Upper lobe of right lung (tissue), 1 donor: ENCODE measurements at regions not wholly inside any gene's neighbourhood (a gene's known extent, or its start where the extent isn't known, plus 50 kb on each side); places are given as distances from the start of the nearest gene placed in this dataset.
"Not testable (repeated sequence)": the region's sequence is repeated elsewhere in the genome, so short reads cannot be mapped to it uniquely, and the experiment has no call there.

Experiments used
- ATAC-seq: fragments of 200-7000 bp; cut with Tn5 transposase; one replicate; pipeline ENCODE4 v1.9.1; 2020; ENCODE audit warnings: mild to moderate bottlenecking, moderate library complexity
- DNase-seq: peaks from one replicate; pipeline ENCODE4 v3.0.0-alpha.2; 2020
- H3K27ac ChIP-seq: fragments of 200-600 bp; one replicate; pipeline ENCODE4 v1.8.0; 2022
- H3K27me3 ChIP-seq: fragments of 200-600 bp; one replicate; pipeline ENCODE4 v1.8.0; 2022; ENCODE audit warnings: mild to moderate bottlenecking
- H3K36me3 ChIP-seq: fragments of 200-600 bp; one replicate; pipeline ENCODE4 v1.8.0; 2022
- H3K4me1 ChIP-seq: fragments of 200-600 bp; one replicate; pipeline ENCODE4 v1.8.0; 2022
- H3K4me3 ChIP-seq: fragments of 200-600 bp; one replicate; pipeline ENCODE4 v1.8.0; 2022; ENCODE audit warnings: mild to moderate bottlenecking
- H3K9me3 ChIP-seq: fragments of 200-600 bp; one replicate; pipeline ENCODE4 v1.8.0; 2022
- intact Hi-C: fragments of 100-400 bp; cut with DNase I; formaldehyde crosslinking; loops from one replicate; pipeline ENCODE4 v1.11.0; 2022
- TF ChIP-seq, protein P1 (sequence below): fragments of 200-600 bp; IDR thresholded peaks from one replicate; pipeline ENCODE4 v1.8.0; 2022; ENCODE audit warnings: antibody characterized with exemption
- donor health status: DM: no; HTN: yes; CAD: no; lungs with severe emphysema.

DNA sequence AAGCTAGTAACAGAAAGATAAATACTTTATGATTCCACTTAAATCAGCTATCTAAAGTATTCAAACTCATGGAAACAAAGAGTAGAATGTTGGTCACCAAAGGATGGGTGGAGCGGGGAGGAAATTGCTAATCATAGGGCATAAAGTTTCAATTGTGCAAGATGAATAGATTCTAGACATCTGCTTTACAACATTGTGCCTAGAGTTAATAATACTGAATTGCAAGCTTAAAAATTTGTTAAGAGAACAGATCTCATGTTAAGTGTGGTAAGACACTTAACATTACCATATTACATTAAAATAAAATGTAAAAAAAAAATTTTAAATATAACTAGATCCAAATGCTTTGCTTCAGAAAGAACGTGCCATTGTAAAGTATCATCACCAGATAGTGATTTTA, 411.1 kb upstream of the MBL2 start:
- intact Hi-C loops, result no loop called here
- ATAC-seq (no peak), DNase-seq (no peak)
- Histone ChIP-seq H3K9me3 (no peaks in the 10 kb centered on the region), H3K4me1 (no peaks in the 10 kb centered on the region), H3K4me3 (no peak overlapping the region), H3K27ac (no peak overlapping the region), H3K27me3 (no peaks in the 10 kb centered on the region), H3K36me3 (no peaks in the 10 kb centered on the region)
- TF ChIP-seq, protein P1, sequence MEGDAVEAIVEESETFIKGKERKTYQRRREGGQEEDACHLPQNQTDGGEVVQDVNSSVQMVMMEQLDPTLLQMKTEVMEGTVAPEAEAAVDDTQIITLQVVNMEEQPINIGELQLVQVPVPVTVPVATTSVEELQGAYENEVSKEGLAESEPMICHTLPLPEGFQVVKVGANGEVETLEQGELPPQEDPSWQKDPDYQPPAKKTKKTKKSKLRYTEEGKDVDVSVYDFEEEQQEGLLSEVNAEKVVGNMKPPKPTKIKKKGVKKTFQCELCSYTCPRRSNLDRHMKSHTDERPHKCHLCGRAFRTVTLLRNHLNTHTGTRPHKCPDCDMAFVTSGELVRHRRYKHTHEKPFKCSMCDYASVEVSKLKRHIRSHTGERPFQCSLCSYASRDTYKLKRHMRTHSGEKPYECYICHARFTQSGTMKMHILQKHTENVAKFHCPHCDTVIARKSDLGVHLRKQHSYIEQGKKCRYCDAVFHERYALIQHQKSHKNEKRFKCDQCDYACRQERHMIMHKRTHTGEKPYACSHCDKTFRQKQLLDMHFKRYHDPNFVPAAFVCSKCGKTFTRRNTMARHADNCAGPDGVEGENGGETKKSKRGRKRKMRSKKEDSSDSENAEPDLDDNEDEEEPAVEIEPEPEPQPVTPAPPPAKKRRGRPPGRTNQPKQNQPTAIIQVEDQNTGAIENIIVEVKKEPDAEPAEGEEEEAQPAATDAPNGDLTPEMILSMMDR, result no peak

DNA sequence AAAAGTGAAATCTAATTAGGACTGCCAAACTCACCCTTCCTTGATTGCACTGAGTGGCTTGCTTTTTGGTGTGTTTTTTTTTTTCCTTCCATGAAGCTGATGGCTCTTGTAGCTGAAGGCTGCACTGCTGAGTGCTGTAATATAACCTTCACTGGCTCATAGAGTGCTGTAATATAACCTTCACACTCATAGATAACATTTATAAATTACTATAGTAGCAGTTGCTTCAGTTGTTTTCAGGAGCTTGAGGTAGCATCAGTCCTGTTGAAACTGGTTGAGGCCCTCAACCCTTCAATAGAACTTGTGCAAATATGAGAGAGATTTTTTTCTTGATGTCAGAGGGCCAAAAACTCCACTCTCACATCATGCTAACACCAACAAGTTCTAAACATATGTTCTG, 404.9 kb upstream of the MBL2 start:
- H3K9me3 ChIP-seq, result no peaks in the 10 kb centered on the region
- H3K36me3 ChIP-seq, result no peaks in the 10 kb centered on the region
- no peak overlapping the region for H3K4me3 ChIP-seq
- TF ChIP-seq, protein P1, result no peak
- no peak for ATAC-seq
- intact Hi-C loops, result no loop called here
- DNase-seq, result no peak
- no peaks in the 10 kb centered on the region for H3K27me3 ChIP-seq
- no peaks in the 10 kb centered on the region for H3K4me1 ChIP-seq
- H3K27ac ChIP-seq, result no peak overlapping the region

DNA sequence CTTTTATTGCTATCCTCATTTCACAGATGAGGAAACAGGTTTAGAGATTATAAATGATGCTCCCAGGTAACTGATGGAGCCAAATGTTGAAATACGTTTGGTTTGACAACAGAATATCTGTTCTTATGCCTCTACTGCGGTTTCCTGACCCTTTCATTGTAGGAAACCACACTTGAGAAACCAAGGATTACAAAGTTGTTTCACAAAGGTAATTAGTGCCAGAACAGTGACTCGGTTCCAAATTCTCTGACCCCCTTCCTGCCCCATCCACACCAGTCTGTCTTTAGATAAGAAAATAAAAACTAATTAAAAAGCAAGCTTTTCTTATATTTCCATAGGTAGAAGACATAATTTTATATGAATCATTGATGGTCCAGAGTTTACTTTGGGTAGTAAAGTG, 393.7 kb upstream of the MBL2 start:
- no peaks in the 10 kb centered on the region for H3K36me3 ChIP-seq
- no peak overlapping the region for H3K27ac ChIP-seq
- intact Hi-C loops, result no loop called here
- H3K9me3 ChIP-seq, result no peaks in the 10 kb centered on the region
- TF ChIP-seq, protein P1, result no peak
- H3K4me3 ChIP-seq, result no peak overlapping the region
- ATAC-seq, result no peak
- H3K27me3 ChIP-seq, result no peaks in the 10 kb centered on the region
- no peaks in the 10 kb centered on the region for H3K4me1 ChIP-seq
- no peak for DNase-seq

DNA sequence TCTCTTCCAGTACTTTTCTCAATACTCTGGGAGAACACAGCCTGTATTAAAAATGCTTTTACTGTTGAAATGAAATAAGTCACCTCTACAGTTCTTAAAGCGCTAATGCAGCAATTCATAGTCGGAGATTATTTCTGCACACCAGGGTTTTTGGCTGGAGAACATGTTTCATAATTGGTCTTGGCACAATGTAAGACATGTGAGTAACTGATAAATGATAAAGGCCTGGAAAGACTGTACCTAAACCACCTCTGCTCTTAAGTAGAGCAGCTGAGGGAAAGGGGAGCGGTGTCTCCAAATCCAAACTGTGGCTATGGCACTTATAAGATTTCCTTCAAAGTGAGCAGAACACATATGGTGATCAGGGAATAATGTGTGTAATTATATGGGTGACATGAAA, 390.3 kb upstream of the MBL2 start:
- Histone ChIP-seq H3K36me3 (no peaks in the 10 kb centered on the region), H3K4me3 (no peak overlapping the region), H3K4me1 (no peaks in the 10 kb centered on the region), H3K9me3 (no peaks in the 10 kb centered on the region), H3K27me3 (no peaks in the 10 kb centered on the region), H3K27ac (no peak overlapping the region)
- DNase-seq, result no peak
- intact Hi-C loops, result no loop called here
- no peak for ATAC-seq
- TF ChIP-seq, protein P1, result no peak

DNA sequence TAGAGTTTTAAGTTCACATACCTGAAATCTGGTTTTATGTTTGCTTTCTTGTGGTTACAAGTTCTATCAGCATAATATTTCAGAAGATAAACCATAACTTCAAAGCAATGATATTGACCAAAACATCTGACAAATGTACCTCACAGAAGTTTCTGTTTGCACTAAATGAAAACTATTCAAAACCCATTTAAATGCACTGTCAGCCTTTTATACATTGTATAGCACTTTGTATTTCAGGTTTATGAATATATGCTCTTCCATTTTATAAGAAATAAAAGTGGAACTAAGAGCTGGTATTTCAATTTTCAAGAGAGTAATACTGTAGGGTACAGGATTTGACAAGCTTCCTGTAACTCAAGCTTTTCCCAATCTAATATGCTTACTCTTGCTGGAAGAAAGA, 388.6 kb upstream of the MBL2 start:
- DNase-seq (no peak), ATAC-seq (no peak)
- no peak overlapping the region for H3K4me3 ChIP-seq
- H3K36me3 ChIP-seq, result no peaks in the 10 kb centered on the region
- H3K4me1 ChIP-seq, result no peaks in the 10 kb centered on the region
- no peaks in the 10 kb centered on the region for H3K27me3 ChIP-seq
- no peaks in the 10 kb centered on the region for H3K9me3 ChIP-seq
- intact Hi-C loops, result no loop called here
- TF ChIP-seq, protein P1, result no peak
- no peak overlapping the region for H3K27ac ChIP-seq

DNA sequence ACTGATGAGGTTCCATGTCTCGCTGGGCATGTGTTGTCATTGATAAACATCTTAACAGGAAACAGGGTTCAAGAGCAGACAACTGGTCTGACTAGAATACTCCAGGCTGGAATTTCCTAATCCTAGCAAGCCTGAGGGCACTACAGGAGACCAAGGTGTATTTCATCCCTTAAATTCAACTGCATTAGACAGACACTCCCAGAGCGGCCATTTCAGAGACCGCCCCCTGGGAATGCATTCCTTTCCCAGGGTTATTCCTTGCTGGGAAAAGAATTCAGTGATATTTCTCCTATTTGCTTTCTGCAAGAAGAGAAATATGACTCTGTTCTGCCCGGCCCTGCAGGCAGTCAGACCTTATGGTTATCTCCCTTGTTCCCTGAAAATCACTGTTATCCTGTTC, 383.1 kb upstream of the MBL2 start:
- ATAC-seq, H3K36me3 ChIP-seq, intact Hi-C loops: not testable (repeated sequence)

More for the DNA sequence above, 383.1 kb upstream of the MBL2 start:
- not testable (repeated sequence) for H3K4me3 ChIP-seq, H3K4me1 ChIP-seq, H3K9me3 ChIP-seq, H3K27me3 ChIP-seq, DNase-seq, H3K27ac ChIP-seq
